Spinal cord (tissue), 9 donors: ENCODE measurements at regions not wholly inside any gene's neighbourhood (a gene's known extent, or its start where the extent isn't known, plus 50 kb on each side); places are given as distances from the start of the nearest gene placed in this dataset.

Experiments
- DNase-seq, 6 donors: peaks; one replicate each; pipeline versions ENCODE4 v3.0.0 to v3.0.0-alpha.2; 2013 to 2015; ENCODE audit warnings: low spot score in 6 of 6, low read depth in 4 of 6
- H3K27ac ChIP-seq: one replicate; pipeline ENCODE4 v1.5.1; 2013; ENCODE audit warnings: low read depth, low read length, control low read depth
- H3K27me3 ChIP-seq: one replicate; pipeline ENCODE4 v1.6.1; 2013; ENCODE audit warnings: low read length; ENCODE audit not compliant: control insufficient read depth, insufficient read depth
- H3K36me3 ChIP-seq: one replicate; pipeline ENCODE4 v1.6.1; 2013; ENCODE audit warnings: low read length; ENCODE audit not compliant: control insufficient read depth, insufficient read depth
- H3K4me1 ChIP-seq: one replicate; pipeline ENCODE4 v1.6.1; 2013; ENCODE audit warnings: low read length; ENCODE audit not compliant: control insufficient read depth, insufficient read depth
- H3K4me3 ChIP-seq: one replicate; pipeline ENCODE4 v1.5.1; 2013; ENCODE audit warnings: low read depth, low read length, control low read depth
- H3K9me3 ChIP-seq: one replicate; pipeline ENCODE4 v1.6.1; 2013; ENCODE audit warnings: low read length; ENCODE audit not compliant: control insufficient read depth, insufficient read depth
- WGBS: methylation state at CpG from one replicate; pipeline ENCODE4 v1.1.5; 2013; ENCODE audit warnings: missing lambda C conversion rate; ENCODE audit not compliant: insufficient coverage; 5-methylcytosine and 5-hydroxymethylcytosine counted together
- donor health status: healthy.

- WGBS, result 86% methylated on average over 1 of the region's 3 CpGs
- Histone ChIP-seq H3K9me3 (no peaks in the 10 kb centered on the region), H3K27me3 (no peaks in the 10 kb centered on the region), H3K27ac (no peak overlapping the region), H3K4me1 (no peaks in the 10 kb centered on the region), H3K4me3 (no peak overlapping the region), H3K36me3 (no peaks in the 10 kb centered on the region)
- peak in 1 of 6 donors; percentile 74 for DNase-seq
Measured at GRCh38 chr3:159216311-159216710, 414.5 kb downstream of the MFSD1 start.

DNA sequence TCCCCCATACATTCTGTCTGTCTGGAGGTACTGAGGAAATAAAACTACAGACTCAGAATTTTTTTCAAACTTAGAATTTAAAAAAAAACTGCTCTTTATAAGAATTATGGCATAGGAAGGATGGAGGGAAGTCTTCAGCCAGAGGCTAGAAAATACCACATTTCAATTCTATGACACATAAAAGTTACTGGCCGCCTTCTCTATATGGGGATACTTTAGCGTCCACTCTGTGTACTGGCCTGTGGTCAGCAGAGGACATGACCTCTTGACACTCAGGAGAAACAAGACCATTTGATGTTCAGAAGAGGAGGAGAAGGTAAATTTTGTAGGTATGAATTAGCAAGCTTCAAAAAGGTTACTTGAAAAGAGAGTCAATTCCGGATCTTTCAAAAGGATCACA is 417.4 kb downstream of the MFSD1 start:
- WGBS, result 100% methylated on average over 2 of the region's 3 CpGs
- H3K4me1 ChIP-seq, result no peaks in the 10 kb centered on the region
- no peak overlapping the region for H3K27ac ChIP-seq

DNA sequence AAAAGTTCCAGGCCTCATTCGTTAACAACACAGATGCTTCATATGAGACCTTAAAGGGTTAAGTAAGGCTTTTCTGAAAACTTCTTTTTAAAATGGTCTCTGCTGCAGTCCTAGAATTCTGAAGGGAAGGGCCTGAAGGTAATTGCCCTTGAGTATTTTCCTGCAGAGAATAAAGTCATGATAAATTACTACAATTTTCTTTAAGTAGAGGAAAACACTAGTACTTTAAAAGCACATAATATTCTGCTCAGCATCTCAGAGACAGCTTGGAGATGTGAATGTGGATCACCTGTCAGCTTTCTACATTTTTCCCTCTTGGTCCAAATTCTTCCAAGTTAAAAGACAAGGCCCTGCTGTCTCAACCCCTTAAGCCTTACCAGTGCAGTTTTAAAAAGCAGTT is 419.5 kb downstream of the MFSD1 start:
- no peaks in the 10 kb centered on the region for H3K4me1 ChIP-seq
- no peaks in the 10 kb centered on the region for H3K36me3 ChIP-seq
- no peaks in the 10 kb centered on the region for H3K9me3 ChIP-seq
- no peak for DNase-seq
- no CpG with 5 or more reads among the region's 1 CpG for WGBS
- H3K27ac ChIP-seq, result no peak overlapping the region
- H3K4me3 ChIP-seq, result no peak overlapping the region
- no peaks in the 10 kb centered on the region for H3K27me3 ChIP-seq

More for the DNA sequence above, 417.4 kb downstream of the MFSD1 start:
- H3K36me3 ChIP-seq, result no peaks in the 10 kb centered on the region
- DNase-seq, result no peak
- no peaks in the 10 kb centered on the region for H3K27me3 ChIP-seq
- H3K9me3 ChIP-seq, result no peaks in the 10 kb centered on the region
- no peak overlapping the region for H3K4me3 ChIP-seq

DNA sequence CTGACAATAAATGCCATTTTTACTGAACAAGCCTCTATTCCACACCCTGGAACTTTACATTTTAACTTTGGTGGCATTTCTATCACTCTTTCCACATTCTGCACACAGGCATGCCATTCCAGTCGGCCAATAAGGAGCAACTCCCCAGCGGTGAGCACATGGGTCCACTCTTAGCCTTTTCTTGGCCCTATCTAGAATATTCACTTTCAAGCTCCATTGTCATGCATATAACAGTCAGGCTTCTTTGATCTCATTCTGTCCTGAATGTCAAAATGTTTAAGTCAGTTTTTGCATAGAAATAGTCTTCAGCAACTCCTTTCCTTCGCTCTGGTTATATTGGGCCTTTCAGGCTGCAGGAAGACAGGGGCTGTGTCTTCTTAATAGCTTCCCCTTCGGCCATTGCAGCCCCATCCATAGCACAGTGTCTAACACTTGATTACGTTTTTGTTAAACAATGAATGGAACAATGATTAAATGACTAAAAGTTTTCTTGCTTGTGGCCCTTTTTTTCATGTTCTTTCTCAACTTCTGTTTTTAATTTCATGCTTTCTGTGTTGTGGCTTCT is 427.3 kb downstream of the MFSD1 start:
- H3K27ac ChIP-seq, result no peak overlapping the region
- H3K9me3 ChIP-seq, result no peaks in the 10 kb centered on the region
- WGBS, result 83% methylated on average over 2 of the region's 5 CpGs
- no peaks in the 10 kb centered on the region for H3K4me1 ChIP-seq
- H3K27me3 ChIP-seq, result no peaks in the 10 kb centered on the region
- no peaks in the 10 kb centered on the region for H3K36me3 ChIP-seq
- no peak for DNase-seq
- no peak overlapping the region for H3K4me3 ChIP-seq

- H3K4me3 ChIP-seq, result no peak overlapping the region
- WGBS, result 88% methylated on average over 3 of the region's 4 CpGs
- no peak for DNase-seq
- H3K27me3 ChIP-seq, result no peaks in the 10 kb centered on the region
- no peak overlapping the region for H3K27ac ChIP-seq
- no peaks in the 10 kb centered on the region for H3K36me3 ChIP-seq
- H3K4me1 ChIP-seq, result no peaks in the 10 kb centered on the region
- no peaks in the 10 kb centered on the region for H3K9me3 ChIP-seq
Measured at GRCh38 chr3:159232966-159233365, 431.1 kb downstream of the MFSD1 start.

GRCh38 chr3:159233734-159234133 is 431.9 kb downstream of the MFSD1 start:
- no peaks in the 10 kb centered on the region for H3K4me1 ChIP-seq
- DNase-seq, result no peak
- no peaks in the 10 kb centered on the region for H3K27me3 ChIP-seq
- no peak overlapping the region for H3K27ac ChIP-seq
- WGBS, result no CpG with 5 or more reads among the region's 2 CpGs
- no peaks in the 10 kb centered on the region for H3K36me3 ChIP-seq
- no peak overlapping the region for H3K4me3 ChIP-seq
- H3K9me3 ChIP-seq, result no peaks in the 10 kb centered on the region

DNA sequence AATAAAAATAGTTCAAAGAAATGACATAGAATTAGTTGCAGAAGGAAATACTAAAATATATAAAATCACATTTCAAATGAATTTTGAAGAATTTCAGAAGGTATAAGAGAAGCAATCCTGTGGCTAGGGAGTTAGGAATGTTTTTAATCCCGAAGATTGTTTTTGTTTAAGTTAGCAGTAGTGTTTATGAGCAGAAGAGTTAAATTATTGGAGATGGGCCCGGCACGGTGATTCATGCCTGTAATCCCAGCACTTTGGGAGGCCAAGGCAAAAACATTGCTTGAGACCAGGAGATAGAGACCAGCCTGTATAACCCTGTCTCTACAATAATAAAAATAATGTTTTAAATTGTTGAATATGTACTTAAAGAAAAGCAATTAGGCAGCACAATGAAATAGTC is 432.5 kb downstream of the MFSD1 start:
- no peak overlapping the region for H3K4me3 ChIP-seq
- 86% methylated on average over 1 of the region's 3 CpGs for WGBS
- no peaks in the 10 kb centered on the region for H3K36me3 ChIP-seq
- H3K9me3 ChIP-seq, result no peaks in the 10 kb centered on the region
- no peaks in the 10 kb centered on the region for H3K27me3 ChIP-seq
- H3K4me1 ChIP-seq, result no peaks in the 10 kb centered on the region
- no peak for DNase-seq
- no peak overlapping the region for H3K27ac ChIP-seq

- H3K4me1 ChIP-seq, result no peaks in the 10 kb centered on the region
- H3K27ac ChIP-seq, result no peak overlapping the region
- H3K4me3 ChIP-seq, result no peak overlapping the region
- peak in 1 of 6 donors; percentile 86 for DNase-seq
- no peaks in the 10 kb centered on the region for H3K27me3 ChIP-seq
- H3K36me3 ChIP-seq, result no peaks in the 10 kb centered on the region
- no CpG with 5 or more reads among the region's 1 CpG for WGBS
- H3K9me3 ChIP-seq, result no peaks in the 10 kb centered on the region
Measured at GRCh38 chr3:159236321-159236720, 434.5 kb downstream of the MFSD1 start.

GRCh38 chr3:159237226-159237625 is 435.4 kb downstream of the MFSD1 start:
- DNase-seq, result peak in 1 of 6 donors; percentile 41
- no peaks in the 10 kb centered on the region for H3K27me3 ChIP-seq
- H3K4me1 ChIP-seq, result no peaks in the 10 kb centered on the region
- no peak overlapping the region for H3K4me3 ChIP-seq
- WGBS, result no CpG with 5 or more reads among the region's 3 CpGs
- no peaks in the 10 kb centered on the region for H3K9me3 ChIP-seq
- H3K36me3 ChIP-seq, result no peaks in the 10 kb centered on the region
- no peak overlapping the region for H3K27ac ChIP-seq

- WGBS, result 76% methylated on average over 2 of the region's 2 CpGs
- H3K27me3 ChIP-seq, result no peaks in the 10 kb centered on the region
- no peak overlapping the region for H3K27ac ChIP-seq
- H3K36me3 ChIP-seq, result no peaks in the 10 kb centered on the region
- H3K4me3 ChIP-seq, result no peak overlapping the region
- no peaks in the 10 kb centered on the region for H3K9me3 ChIP-seq
- DNase-seq, result no peak
- H3K4me1 ChIP-seq, result no peaks in the 10 kb centered on the region
Measured at GRCh38 chr3:159238646-159239045, 436.8 kb downstream of the MFSD1 start.
